ENCODE measurements at regions not wholly inside any gene's neighbourhood (a gene's known extent, or its start where the extent isn't known, plus 50 kb on each side); places are given as distances from the start of the nearest gene placed in this dataset.

- TF ChIP-seq TSHZ2 (CRISPR knock-in tag; IDR thresholded peaks at IDR 0.05) = no peak
- no peak for TF ChIP-seq ZNF8 (CRISPR knock-in tag; IDR thresholded peaks at IDR 0.05)
- TF ChIP-seq ESRRG (CRISPR knock-in tag; IDR thresholded peaks at IDR 0.05) = no peak
- TF ChIP-seq OSR1 (CRISPR knock-in tag; IDR thresholded peaks at IDR 0.05) = no peak
- no peak for TF ChIP-seq CREB5 (CRISPR knock-in tag; IDR thresholded peaks at IDR 0.05; ENCODE audit: low read depth)
- TF ChIP-seq RARB (CRISPR knock-in tag; IDR thresholded peaks at IDR 0.05) = no peak
- no peak for TF ChIP-seq TCF4 (CRISPR knock-in tag; IDR thresholded peaks at IDR 0.05; ENCODE audit: borderline replicate concordance)
These were observed 448.5 kb downstream of the CSNK1G3 start (continued) for GRCh38 chr5:123960526-123960925.

- ATAC-seq = peak; percentile 92
- TF ChIP-seq BACH2 (CRISPR knock-in tag; IDR thresholded peaks at IDR 0.05; ENCODE audit: borderline replicate concordance) (no peak), CSRNP3 (CRISPR knock-in tag; IDR thresholded peaks at IDR 0.05) (no peak), POU6F1 (CRISPR knock-in tag; IDR thresholded peaks at IDR 0.05; ENCODE audit: borderline replicate concordance, low read depth) (no peak), PATZ1 (CRISPR knock-in tag; IDR thresholded peaks at IDR 0.05; ENCODE audit: borderline replicate concordance) (no peak), ESRRG (CRISPR knock-in tag; IDR thresholded peaks at IDR 0.05) (no peak), RARB (CRISPR knock-in tag; IDR thresholded peaks at IDR 0.05) (no peak), ZNF70 (CRISPR knock-in tag; IDR thresholded peaks at IDR 0.05) (no peak), TOX (CRISPR knock-in tag; IDR thresholded peaks at IDR 0.05; ENCODE audit: borderline replicate concordance) (no peak), CSDC2 (CRISPR knock-in tag; IDR thresholded peaks at IDR 0.05) (no peak), ZFP30 (CRISPR knock-in tag; IDR thresholded peaks at IDR 0.05) (no peak), SNAI2 (CRISPR knock-in tag; IDR thresholded peaks at IDR 0.05) (no peak), GLIS3 (CRISPR knock-in tag; IDR thresholded peaks at IDR 0.05) (no peak)
These were observed 439.6 kb downstream of the CSNK1G3 start for GRCh38 chr5:123951582-123951977.

GRCh38 chr5:123950701-123951581 lies 439.0 kb downstream of the CSNK1G3 start:
- no peak for TF ChIP-seq OSR1 (CRISPR knock-in tag; IDR thresholded peaks at IDR 0.05)
- no peak for TF ChIP-seq CREB5 (CRISPR knock-in tag; IDR thresholded peaks at IDR 0.05; ENCODE audit: low read depth)
- TF ChIP-seq TSHZ2 (CRISPR knock-in tag; IDR thresholded peaks at IDR 0.05) = no peak
- no peak for TF ChIP-seq ZNF70 (CRISPR knock-in tag; IDR thresholded peaks at IDR 0.05)
- no peak for TF ChIP-seq ZFP3 (CRISPR knock-in tag; IDR thresholded peaks at IDR 0.05)
- no peak for TF ChIP-seq GLIS3 (CRISPR knock-in tag; IDR thresholded peaks at IDR 0.05)
- TF ChIP-seq CSRNP3 (CRISPR knock-in tag; IDR thresholded peaks at IDR 0.05) = no peak
- ATAC-seq = peak; percentile 31; the same call in 1 of the 3 replicates
